HepG2 (cell line): ENCODE measurements at regions not wholly inside any gene's neighbourhood (a gene's known extent, or its start where the extent isn't known, plus 50 kb on each side); places are given as distances from the start of the nearest gene placed in this dataset.

Experiments
- ATAC-seq: fragments of 200-7000 bp; cut with Tn5 transposase; 3 replicates; pipeline ENCODE4 v1.9.1; 2020; ENCODE audit warnings: mild to moderate bottlenecking, moderate library complexity
- BruUV-seq: library from RNA; stranded (reverse); fragments of 400-500 nt; replicated peaks from 2 replicates; lab custom pipeline; 2021; lab: Mats Ljungman, UMichigan
- CTCF ChIA-PET: fragments of 300-600 bp; formaldehyde crosslinking; extraction: SDS; loops from one replicate; lab custom pipeline; 2021; ENCODE audit warnings: low total read pairs, inconsistent platforms, low intra/inter-chr PET ratio; lab: Yijun Ruan, JAX
- POLR2A ChIA-PET: fragments of 350-600 bp; sonication (Branson Sonifier 250); formaldehyde crosslinking; loops from one replicate; lab custom pipeline; 2020; ENCODE audit warnings: antibody characterized with exemption, inconsistent platforms; lab: Yijun Ruan, JAX
- DNase-seq: peaks from one replicate; pipeline ENCODE4 v3.0.0-alpha.2; 2015; ENCODE audit warnings: low spot score
- FAIRE-seq: peaks from 3 replicates; lab custom pipeline; 2011; peaks lifted over from hg19 to GRCh38; lab: Jason Lieb, UNC
- H2AFZ ChIP-seq: one replicate; pipeline ENCODE4 v1.6.1; 2011; ENCODE audit warnings: low read length, inconsistent platforms
- H3K27ac ChIP-seq: fragments of 300-600 bp; 3 replicates; pipeline ENCODE4 v1.8.0; 2011; ENCODE audit warnings: mixed run types, mild to moderate bottlenecking, mixed read lengths, low read length, inconsistent platforms; ENCODE audit not compliant: insufficient read depth; ENCODE audit errors: extremely low read length
- H3K27me3 ChIP-seq, 2 experiments: fragments of 200-600 bp in 1 of 2; 2 replicates in 1 of 2; 3 replicates in 1 of 2; pipeline versions ENCODE4 v1.6.0 to v1.8.0; 2011; ENCODE audit warnings: low read length in 2 of 2, mild to moderate bottlenecking in 2 of 2, moderate library complexity in 2 of 2, inconsistent platforms in 1 of 2; ENCODE audit not compliant: insufficient read depth in 2 of 2, control insufficient read depth in 1 of 2
- H3K36me3 ChIP-seq, 2 experiments: fragments of 200-600 bp in 1 of 2; replicated peaks in 1 of 2; 2 replicates in 1 of 2; 3 replicates in 1 of 2; pipeline versions ENCODE4 v1.5.1 to v1.8.0; 2011; ENCODE audit warnings: low read length in 2 of 2, inconsistent platforms in 1 of 2; ENCODE audit not compliant: insufficient read depth in 2 of 2, control insufficient read depth in 1 of 2
- H3K4me1 ChIP-seq: 2 replicates; pipeline ENCODE4 v1.5.1; 2012; ENCODE audit warnings: low read length, inconsistent platforms; ENCODE audit not compliant: insufficient read depth
- H3K4me2 ChIP-seq: 2 replicates; pipeline ENCODE4 v1.6.0; 2011; ENCODE audit warnings: low read depth, low read length, inconsistent platforms
- H3K4me3 ChIP-seq, 3 experiments: fragments of 200-600 bp in 1 of 3; sonication (generic), shearing (Covaris generic) in 1 of 3; replicated peaks in 1 of 3; 2 replicates each; pipeline ENCODE4 v1.5.1; 2011 to 2016; ENCODE audit warnings: low read length in 3 of 3, inconsistent platforms in 2 of 3, low read depth in 2 of 3, mild to moderate bottlenecking in 2 of 3, control low read depth in 1 of 3, mixed read lengths in 1 of 3; ENCODE audit not compliant: insufficient read depth in 1 of 3
- H3K79me2 ChIP-seq: one replicate; pipeline ENCODE4 v1.6.1; 2011; ENCODE audit warnings: low read length, inconsistent platforms; ENCODE audit not compliant: insufficient read depth
- H3K9ac ChIP-seq: 2 replicates; pipeline ENCODE4 v1.6.0; 2011; ENCODE audit warnings: mild to moderate bottlenecking, low read depth, low read length, inconsistent platforms; ENCODE audit not compliant: insufficient read depth
- H3K9me3 ChIP-seq: 2 replicates; pipeline ENCODE4 v1.5.1; 2012; ENCODE audit warnings: mild to moderate bottlenecking, low read length
- H4K20me1 ChIP-seq: 2 replicates; pipeline ENCODE4 v1.6.0; 2011; ENCODE audit warnings: inconsistent platforms, mild to moderate bottlenecking, low read length, moderate library complexity; ENCODE audit not compliant: insufficient read depth
- ARNT ChIP-seq: fragments of 450-650 bp; IDR thresholded peaks from 2 replicates; pipeline ENCODE4 v1.6.1; 2017
- CHD2 ChIP-seq: IDR thresholded peaks from 2 replicates; pipeline ENCODE4 v1.6.1; 2011; ENCODE audit warnings: low read depth, low read length, improper control_type of control experiment
- ERF ChIP-seq: IDR thresholded peaks from 2 replicates; pipeline ENCODE4 v1.6.1; 2018; ENCODE audit warnings: missing biosample characterization, missing genetic modification reagents
- FIP1L1 ChIP-seq: fragments of 200-400 bp; formaldehyde crosslinking; IDR thresholded peaks from 2 replicates; pipeline ENCODE4 v1.6.1; 2018; ENCODE audit warnings: low read depth, mild to moderate bottlenecking, low read length, moderate library complexity, borderline replicate concordance; ENCODE audit not compliant: insufficient read depth
- GPN1 ChIP-seq: sonication (generic); formaldehyde crosslinking; IDR thresholded peaks from 2 replicates; pipeline ENCODE4 v1.5.1; 2020; ENCODE audit warnings: missing genetic modification reagents, borderline replicate concordance
- HOXA7 ChIP-seq: sonication (generic); formaldehyde crosslinking; IDR thresholded peaks from 2 replicates; pipeline ENCODE4 v1.8.1; 2022; ENCODE audit warnings: mild to moderate bottlenecking, missing genetic modification reagents, moderate library complexity
- KDM2A ChIP-seq: sonication (generic); formaldehyde crosslinking; IDR thresholded peaks from 2 replicates; pipeline ENCODE4 v1.4.0; 2020; ENCODE audit warnings: low read depth, missing genetic modification reagents, borderline replicate concordance
- KMT2A ChIP-seq: sonication (generic); formaldehyde crosslinking; IDR thresholded peaks from 2 replicates; pipeline ENCODE4 v1.4.0; 2020; ENCODE audit warnings: missing genetic modification reagents
- PITX1 ChIP-seq: sonication (generic); formaldehyde crosslinking; IDR thresholded peaks from 2 replicates; pipeline ENCODE4 v1.5.1; 2020; ENCODE audit warnings: mild to moderate bottlenecking, missing genetic modification reagents
- RBAK ChIP-seq: sonication (generic); formaldehyde crosslinking; IDR thresholded peaks from 2 replicates; pipeline ENCODE4 v1.5.1; 2020; ENCODE audit warnings: mild to moderate bottlenecking, missing genetic modification reagents
- TAF1 ChIP-seq: sonication (generic); formaldehyde crosslinking; IDR thresholded peaks from 2 replicates; pipeline ENCODE4 v1.4.0; 2020; ENCODE audit warnings: missing genetic modification reagents
- ZNF501 ChIP-seq: sonication (generic); formaldehyde crosslinking; IDR thresholded peaks from 2 replicates; pipeline ENCODE4 v1.5.1; 2020; ENCODE audit warnings: mild to moderate bottlenecking, moderate library complexity, missing genetic modification reagents
- ZNF639 ChIP-seq: conservative IDR thresholded peaks from 2 replicates; pipeline ENCODE4 v1.6.1; 2018; ENCODE audit warnings: missing genetic modification reagents
- ZNF737 ChIP-seq: sonication (generic); formaldehyde crosslinking; IDR thresholded peaks from 2 replicates; pipeline ENCODE4 v1.5.0; 2020; ENCODE audit warnings: missing genetic modification reagents, mild to moderate bottlenecking, borderline replicate concordance
- ZNF850 ChIP-seq: sonication (generic); formaldehyde crosslinking; conservative IDR thresholded peaks from 2 replicates; pipeline ENCODE4 v1.9.0; 2021; ENCODE audit warnings: mild to moderate bottlenecking, missing genetic modification reagents
- ZSCAN29 ChIP-seq: sonication (generic); formaldehyde crosslinking; conservative IDR thresholded peaks from 2 replicates; pipeline ENCODE4 v1.4.0; 2020; ENCODE audit warnings: mild to moderate bottlenecking, missing genetic modification reagents
- WGBS: methylation state at CpG from one replicate; pipeline ENCODE4 v1.1.6; 2017; ENCODE audit warnings: low lambda C conversion rate; 5-methylcytosine and 5-hydroxymethylcytosine counted together
- in situ Hi-C: cut with HindIII; loops from 2 replicates; pipeline ENCODE4 v1.10.0; 2017; ENCODE audit warnings: low pct_unique_long_range_greater_than_20kb; ENCODE audit not compliant: extremely low pct_ligation_motif_present
- intact Hi-C: fragments of 100-400 bp; cut with micrococcal nuclease; formaldehyde crosslinking; loops from one replicate; pipeline ENCODE4 v1.10.0; 2022; ENCODE audit not compliant: unreplicated experiment
- TF ChIP-seq, protein P1 (sequence below): sonication (generic); formaldehyde crosslinking; IDR thresholded peaks from 2 replicates; pipeline ENCODE4 v1.4.0; 2020; ENCODE audit warnings: missing genetic modification reagents

DNA sequence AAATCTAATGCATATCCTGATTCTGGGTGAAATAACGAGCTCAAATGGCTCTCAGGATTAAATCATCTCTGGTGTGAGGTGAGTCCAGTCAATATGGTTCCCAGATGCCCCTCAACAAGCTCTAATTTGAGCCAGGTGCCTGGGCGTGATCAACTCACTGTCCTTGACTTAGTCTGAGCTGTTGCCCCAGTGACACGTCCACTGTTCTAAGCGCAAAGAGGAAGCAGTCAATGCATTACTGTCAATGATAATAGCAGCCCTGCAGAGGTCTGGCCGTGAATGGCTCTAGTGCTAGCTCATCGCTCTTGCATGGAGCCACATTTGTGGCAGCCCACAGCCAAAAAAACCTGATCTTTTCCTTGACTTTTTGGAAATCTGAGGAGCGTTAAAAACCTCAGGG is 128.6 kb upstream of the EFNA5 start:
- WGBS, result 26% methylated on average over 7 of the region's 7 CpGs
- H3K9ac ChIP-seq, result no peak overlapping the region
- ATAC-seq (no peak), DNase-seq (no peak), FAIRE-seq (no peak)
- H3K4me3 ChIP-seq, result no peak overlapping the region
- intact Hi-C loops (no loop called here), in situ Hi-C loops (no loop called here)
- H4K20me1 ChIP-seq, result no peaks in the 10 kb centered on the region
- ChIA-PET CTCF (no interaction called here), POLR2A (no interaction called here)
- H3K9me3 ChIP-seq, result no peaks in the 10 kb centered on the region
- H3K36me3 ChIP-seq, result no peaks in the 10 kb centered on the region
- no peaks in the 10 kb centered on the region for H3K4me1 ChIP-seq
- no peak overlapping the region for H2AFZ ChIP-seq
- H3K4me2 ChIP-seq, result no peak overlapping the region
- no peaks in the 10 kb centered on the region for H3K79me2 ChIP-seq
- no TSS peak for BruUV-seq
- no peak overlapping the region for H3K27ac ChIP-seq
- H3K27me3 ChIP-seq, result no peaks in the 10 kb centered on the region; a peak in 2 of 5 replicates
- TF ChIP-seq KMT2A (CRISPR knock-in tag) (no peak), HOXA7 (CRISPR knock-in tag) (no peak), ARNT (no peak), ERF (CRISPR knock-in tag) (no peak), RBAK (CRISPR knock-in tag) (no peak), ZNF737 (CRISPR knock-in tag) (no peak), CHD2 (no peak), TAF1 (CRISPR knock-in tag) (no peak), GPN1 (CRISPR knock-in tag) (no peak), ZNF501 (no peak), PITX1 (CRISPR knock-in tag) (no peak), ZNF639 (no peak), FIP1L1 (no peak), ZSCAN29 (CRISPR knock-in tag) (no peak), ZNF850 (CRISPR knock-in tag) (no peak), KDM2A (CRISPR knock-in tag) (no peak)
- TF ChIP-seq, protein P1, sequence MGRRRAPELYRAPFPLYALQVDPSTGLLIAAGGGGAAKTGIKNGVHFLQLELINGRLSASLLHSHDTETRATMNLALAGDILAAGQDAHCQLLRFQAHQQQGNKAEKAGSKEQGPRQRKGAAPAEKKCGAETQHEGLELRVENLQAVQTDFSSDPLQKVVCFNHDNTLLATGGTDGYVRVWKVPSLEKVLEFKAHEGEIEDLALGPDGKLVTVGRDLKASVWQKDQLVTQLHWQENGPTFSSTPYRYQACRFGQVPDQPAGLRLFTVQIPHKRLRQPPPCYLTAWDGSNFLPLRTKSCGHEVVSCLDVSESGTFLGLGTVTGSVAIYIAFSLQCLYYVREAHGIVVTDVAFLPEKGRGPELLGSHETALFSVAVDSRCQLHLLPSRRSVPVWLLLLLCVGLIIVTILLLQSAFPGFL (CRISPR knock-in tag), result no peak
